HepG2 (cell line): ENCODE measurements at regions not wholly inside any gene's neighbourhood (a gene's known extent, or its start where the extent isn't known, plus 50 kb on each side); places are given as distances from the start of the nearest gene placed in this dataset.

ENCODE experiments used
- HCFC1 ChIP-seq: fragments of 150-350 bp; IDR thresholded peaks from 2 replicates; pipeline ENCODE4 v1.6.1; 2014; ENCODE audit warnings: low read depth, low read length
- HOXA9 ChIP-seq: sonication (generic); formaldehyde crosslinking; IDR thresholded peaks from 2 replicates; pipeline ENCODE4 v1.8.1; 2022; ENCODE audit warnings: missing genetic modification reagents, mild to moderate bottlenecking, moderate library complexity, borderline replicate concordance
- JUN ChIP-seq: sonication (generic); formaldehyde crosslinking; IDR thresholded peaks from 2 replicates; pipeline ENCODE4 v1.4.0; 2020; ENCODE audit warnings: mild to moderate bottlenecking, missing genetic modification reagents
- NR3C1 ChIP-seq: sonication (generic); formaldehyde crosslinking; IDR thresholded peaks from 2 replicates; pipeline ENCODE4 v1.4.0; 2020; ENCODE audit warnings: missing genetic modification reagents
- PHF21A ChIP-seq: sonication (generic); formaldehyde crosslinking; IDR thresholded peaks from 2 replicates; pipeline ENCODE4 v1.5.0; 2020; ENCODE audit warnings: mild to moderate bottlenecking, missing genetic modification reagents
- REST ChIP-seq, 2 experiments: IDR thresholded peaks; 2 replicates each; pipeline ENCODE4 v1.6.1; 2011 to 2012; ENCODE audit warnings: low read length in 2 of 2, borderline replicate concordance in 1 of 2, low read depth in 1 of 2, mild to moderate bottlenecking in 1 of 2, moderate library complexity in 1 of 2
- TFDP2 ChIP-seq: sonication (generic); formaldehyde crosslinking; IDR thresholded peaks from 2 replicates; pipeline ENCODE4 v1.4.0; 2020; ENCODE audit warnings: missing genetic modification reagents
- U2AF2 ChIP-seq: fragments of 200-400 bp; formaldehyde crosslinking; IDR thresholded peaks from 2 replicates; pipeline ENCODE4 v1.6.1; 2017; ENCODE audit warnings: low read depth, mild to moderate bottlenecking, low read length
- ZBTB49 ChIP-seq: sonication (generic); formaldehyde crosslinking; IDR thresholded peaks from 2 replicates; pipeline ENCODE4 v1.4.0; 2020; ENCODE audit warnings: missing genetic modification reagents, borderline replicate concordance
- ZKSCAN8 ChIP-seq: IDR thresholded peaks from 2 replicates; pipeline ENCODE4 v1.6.1; 2016; ENCODE audit warnings: borderline replicate concordance, missing genetic modification reagents, missing compliant biosample characterization
- ZNF292 ChIP-seq: sonication (generic); formaldehyde crosslinking; IDR thresholded peaks from 2 replicates; pipeline ENCODE4 v1.8.1; 2022; ENCODE audit warnings: mild to moderate bottlenecking, low read depth, missing genetic modification reagents, borderline replicate concordance
- ZSCAN9 ChIP-seq: IDR thresholded peaks from 2 replicates; pipeline ENCODE4 v1.6.1; 2016; ENCODE audit warnings: borderline replicate concordance

- no peak for TF ChIP-seq U2AF2
- no peak for TF ChIP-seq REST (IDR thresholded peaks at IDR 0.05; ENCODE audit: borderline replicate concordance in 1 of 2, low read depth in 1 of 2, low read length in 2 of 2)
- TF ChIP-seq ZKSCAN8 (CRISPR knock-in tag), result no peak
- TF ChIP-seq PHF21A (CRISPR knock-in tag), result no peak
- no peak for TF ChIP-seq ZSCAN9 (CRISPR knock-in tag)
- TF ChIP-seq ZNF292 (CRISPR knock-in tag), result no peak
- TF ChIP-seq TFDP2 (CRISPR knock-in tag), result no peak
- TF ChIP-seq JUN (CRISPR knock-in tag), result no peak
- TF ChIP-seq HCFC1, result no peak
- no peak for TF ChIP-seq HOXA9 (CRISPR knock-in tag)
- no peak for TF ChIP-seq NR3C1 (CRISPR knock-in tag)
- TF ChIP-seq ZBTB49 (CRISPR knock-in tag), result no peak
Observed at GRCh38 chr2:60353406-60353800, 200.1 kb downstream of the BCL11A start.
